NOMO-1 (cell line): ENCODE measurements at regions not wholly inside any gene's neighbourhood (a gene's known extent, or its start where the extent isn't known, plus 50 kb on each side); places are given as distances from the start of the nearest gene placed in this dataset.

Experiments
- DNase-seq, 2 experiments: peaks; one replicate each; lab custom pipeline; 2025; ENCODE audit not compliant: unreplicated experiment in 2 of 2; lab: John Stamatoyannopoulos, UW

GRCh38 chr2:5985536-5986385 is 293.6 kb downstream of the SOX11 start:
- DNase-seq: no peak

DNA sequence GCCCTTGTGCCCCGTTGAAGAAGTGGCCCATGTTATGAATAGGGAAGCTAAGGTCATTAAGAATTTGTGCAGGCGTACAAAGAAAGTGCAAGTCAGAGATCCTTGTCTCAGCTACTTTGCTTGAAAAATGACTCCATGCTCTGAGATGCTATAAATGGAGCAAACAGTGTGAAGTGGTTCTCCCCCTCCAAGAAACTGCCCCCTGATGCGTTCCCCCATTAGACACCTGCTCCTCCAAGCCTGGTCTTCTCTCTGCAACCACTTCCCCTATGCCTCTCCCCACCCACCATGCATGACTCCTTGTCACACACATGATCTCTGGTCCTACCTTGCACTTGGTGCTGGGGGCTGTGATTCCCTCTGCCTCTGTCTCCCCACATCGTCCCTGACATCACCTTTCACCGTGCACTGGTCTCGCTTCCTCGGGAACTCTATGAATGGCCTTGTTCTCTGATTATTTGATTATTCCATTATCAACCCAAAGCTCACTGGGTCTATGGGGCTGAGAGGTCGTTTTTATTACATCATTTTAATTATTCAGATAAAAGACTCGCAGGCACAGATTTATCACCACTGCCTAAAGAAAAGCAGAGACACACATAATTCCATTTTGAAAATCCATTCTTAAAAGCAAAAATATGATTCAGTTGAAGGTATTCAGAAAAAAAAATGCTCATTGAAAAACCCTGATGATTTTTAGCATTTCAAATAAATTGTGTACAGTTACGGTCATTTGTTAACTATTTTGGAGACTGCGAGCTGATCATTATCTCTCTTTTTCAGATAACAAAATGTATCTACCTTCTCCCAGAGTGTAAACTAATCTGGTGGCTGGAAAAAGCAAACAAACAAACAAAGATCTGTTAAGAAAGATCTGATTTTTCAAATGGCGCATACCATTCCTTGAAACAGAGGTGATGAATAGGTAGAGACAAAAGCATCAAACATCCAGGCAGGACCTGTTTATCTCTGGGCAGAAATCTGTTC is 294.9 kb downstream of the SOX11 start:
- DNase-seq: no peak

GRCh38 chr2:5988120-5988519 is 295.9 kb downstream of the SOX11 start:
- no peak for DNase-seq

DNA sequence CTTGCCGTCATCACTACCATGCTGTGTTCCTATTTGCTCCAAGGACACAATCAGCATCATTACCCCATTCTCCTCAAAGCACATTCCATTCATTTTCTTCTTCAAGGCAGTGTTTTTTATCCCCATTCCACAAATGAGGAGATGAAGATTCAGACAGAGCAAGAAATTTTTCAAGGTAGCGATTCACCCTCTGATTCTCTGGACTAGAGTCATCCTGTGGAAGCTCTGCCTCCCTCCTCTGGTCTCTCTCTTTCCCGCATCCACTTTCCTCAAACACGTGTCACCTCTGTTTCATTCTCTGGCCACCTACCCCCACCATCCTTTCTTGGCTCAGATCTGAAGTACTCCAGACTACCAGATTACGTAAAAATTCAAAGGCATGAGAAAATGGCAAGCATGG is 297.9 kb downstream of the SOX11 start:
- DNase-seq: no peak

DNA sequence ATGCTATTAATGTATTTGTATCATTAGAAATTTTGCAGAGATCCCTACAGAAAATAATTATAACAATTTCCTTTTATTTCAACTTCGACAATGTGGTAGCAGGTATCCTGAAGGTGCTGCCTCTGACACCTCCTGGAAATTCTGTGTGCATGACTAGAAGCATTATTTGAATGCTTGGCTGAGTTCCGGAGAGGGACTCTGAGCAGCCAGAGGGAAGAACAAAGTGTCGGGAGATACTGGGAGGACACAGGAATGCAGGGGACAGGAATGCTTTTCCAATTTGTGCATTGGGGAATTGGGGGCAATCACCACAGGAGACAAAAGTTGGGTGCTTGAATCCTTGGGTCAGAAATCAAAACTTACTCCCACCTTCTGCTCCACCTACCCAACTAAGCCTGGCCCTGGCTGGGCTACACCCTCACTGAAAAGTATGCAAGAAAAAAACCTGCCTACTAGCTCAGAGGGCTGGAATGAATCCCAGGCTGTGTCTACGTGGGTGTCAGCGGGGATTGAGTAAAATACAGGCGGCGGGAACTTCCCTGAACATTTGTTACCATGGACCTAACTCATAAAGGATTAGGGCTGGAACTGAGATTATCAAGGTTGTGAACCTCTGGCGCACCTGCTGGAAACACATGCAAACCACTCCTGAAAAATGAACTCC is 299.3 kb downstream of the SOX11 start:
- DNase-seq: no peak

- DNase-seq: no peak
These were observed 303.6 kb downstream of the SOX11 start for GRCh38 chr2:5995832-5996231.

GRCh38 chr2:6008186-6008585 is 316.0 kb downstream of the SOX11 start:
- no peak for DNase-seq

DNA sequence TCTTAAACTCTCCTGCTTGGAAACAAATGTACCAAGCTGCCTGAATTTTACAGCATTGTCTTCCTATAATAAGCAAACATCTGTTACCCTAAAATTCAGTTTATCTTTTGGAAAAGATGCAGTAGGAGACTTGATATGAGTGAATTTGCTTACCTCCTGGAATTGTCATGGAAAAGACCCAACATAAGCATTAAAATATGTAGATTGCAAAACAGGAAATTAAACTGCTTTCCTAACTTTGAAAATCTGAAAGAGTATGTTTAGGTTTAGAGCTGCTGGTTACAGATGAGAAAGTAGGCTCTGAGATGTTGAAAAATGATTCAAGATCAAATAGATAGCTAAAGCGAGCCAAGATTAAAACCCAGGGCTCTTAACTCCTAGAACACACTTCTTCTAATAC is 316.5 kb downstream of the SOX11 start:
- no peak for DNase-seq

DNA sequence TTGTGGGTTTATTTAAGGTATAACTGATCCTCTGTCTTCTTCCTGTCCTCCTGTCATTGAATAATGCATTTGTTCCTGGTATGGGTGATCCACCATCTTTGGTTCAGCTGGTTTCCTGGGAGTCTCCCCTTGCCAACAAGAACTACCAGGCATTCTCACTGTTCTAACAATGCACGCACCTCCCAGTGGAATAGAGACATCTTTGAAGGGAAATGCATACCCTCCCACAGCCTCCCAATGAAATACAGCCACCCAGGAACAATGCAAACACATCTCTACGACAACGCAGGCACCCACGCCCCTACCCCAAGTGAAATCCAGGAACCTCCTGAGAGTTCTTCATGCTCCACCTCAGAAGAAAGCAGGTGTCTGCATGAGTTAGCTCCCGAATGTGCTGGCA is 318.0 kb downstream of the SOX11 start:
- DNase-seq: no peak

DNA sequence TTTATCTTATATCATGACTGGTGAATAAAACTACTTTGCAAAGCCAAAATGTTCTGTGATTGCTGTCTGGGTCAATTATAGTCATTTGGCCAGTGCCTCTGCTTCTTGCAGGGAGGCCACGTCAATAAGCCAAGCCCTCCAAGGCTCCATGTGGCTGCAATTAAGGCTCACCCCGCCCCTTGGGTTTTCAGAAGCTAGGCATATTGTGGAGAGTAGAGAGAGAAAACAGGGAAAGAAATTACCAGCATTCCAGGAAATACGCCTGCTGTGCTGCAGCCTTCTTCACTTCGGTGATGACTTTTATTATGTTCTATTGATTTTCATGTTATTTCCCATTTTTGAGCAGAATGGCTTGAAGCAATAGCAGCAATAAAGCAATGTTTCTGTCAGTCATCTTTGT is 319.7 kb downstream of the SOX11 start:
- no peak for DNase-seq

GRCh38 chr2:6017736-6018286 is 325.6 kb downstream of the SOX11 start:
- DNase-seq: no peak

DNA sequence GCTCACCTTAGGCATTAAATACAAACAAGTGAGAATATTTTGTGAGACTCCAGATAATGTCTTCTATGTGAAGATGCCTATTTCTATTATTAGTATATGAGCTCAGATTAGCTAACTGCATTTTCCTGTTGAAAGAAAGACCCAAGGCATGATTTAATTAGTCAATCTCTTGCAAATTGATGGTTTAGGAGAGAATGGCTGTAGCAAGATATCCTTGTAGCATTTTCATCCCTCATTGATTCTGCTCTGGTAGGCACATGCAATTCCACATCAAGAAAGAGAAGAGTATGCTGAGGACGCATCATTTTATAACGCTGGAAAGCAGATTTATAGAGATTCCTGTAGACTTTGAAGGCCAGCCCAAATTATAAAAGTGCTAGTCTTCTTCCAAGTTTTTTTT is 332.0 kb downstream of the SOX11 start:
- no peak for DNase-seq

- DNase-seq: no peak
These were observed 332.6 kb downstream of the SOX11 start for GRCh38 chr2:6024784-6025183.

GRCh38 chr2:6025391-6025790 is 333.2 kb downstream of the SOX11 start:
- no peak for DNase-seq

- no peak for DNase-seq
These were observed 334.9 kb downstream of the SOX11 start for GRCh38 chr2:6027066-6027465.

- peak in 1 of 2 experiments; percentile 0 for DNase-seq
These were observed 339.1 kb downstream of the SOX11 start for GRCh38 chr2:6031200-6031867.

DNA sequence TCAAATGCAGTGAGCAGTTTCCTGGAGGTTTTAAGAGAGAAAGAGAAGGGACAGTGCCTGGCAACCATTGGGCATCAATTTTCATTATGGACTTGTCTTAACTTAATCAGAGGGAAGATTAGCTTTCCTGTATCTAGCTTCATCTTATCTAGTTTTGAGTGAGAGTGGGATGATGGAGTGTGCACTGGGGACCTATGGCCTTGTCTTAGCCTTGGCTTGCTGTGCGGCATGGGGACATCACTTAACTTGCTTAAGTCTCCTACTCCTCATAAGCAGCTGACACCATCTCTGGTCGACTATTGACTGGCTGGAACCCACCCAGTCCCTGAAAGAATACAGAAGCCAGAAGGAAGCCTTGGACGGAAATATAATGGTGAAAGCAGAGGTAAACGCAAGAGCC is 344.0 kb downstream of the SOX11 start:
- DNase-seq: no peak

DNA sequence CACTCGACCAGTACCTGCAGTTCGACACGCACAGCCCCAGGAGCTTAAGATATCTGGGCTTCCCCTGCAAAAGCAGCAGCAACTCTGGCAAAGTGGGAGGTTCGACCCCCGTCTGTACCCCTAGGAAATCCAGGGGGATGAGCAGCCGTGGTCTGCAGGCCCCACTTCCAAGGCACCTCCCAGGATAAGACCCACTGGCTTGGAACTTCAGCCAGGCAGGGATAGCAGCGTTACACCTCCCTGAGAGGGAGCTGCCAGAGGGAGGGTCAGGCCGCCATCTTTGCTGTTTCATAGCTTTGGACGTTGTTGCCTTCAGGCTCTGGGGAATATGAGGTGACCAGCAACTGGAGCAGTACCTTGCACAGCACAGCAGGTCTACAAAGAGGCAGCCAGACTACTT is 351.1 kb downstream of the SOX11 start:
- no peak for DNase-seq

- no peak for DNase-seq
These were observed 360.5 kb downstream of the SOX11 start for GRCh38 chr2:6052649-6053048.

DNA sequence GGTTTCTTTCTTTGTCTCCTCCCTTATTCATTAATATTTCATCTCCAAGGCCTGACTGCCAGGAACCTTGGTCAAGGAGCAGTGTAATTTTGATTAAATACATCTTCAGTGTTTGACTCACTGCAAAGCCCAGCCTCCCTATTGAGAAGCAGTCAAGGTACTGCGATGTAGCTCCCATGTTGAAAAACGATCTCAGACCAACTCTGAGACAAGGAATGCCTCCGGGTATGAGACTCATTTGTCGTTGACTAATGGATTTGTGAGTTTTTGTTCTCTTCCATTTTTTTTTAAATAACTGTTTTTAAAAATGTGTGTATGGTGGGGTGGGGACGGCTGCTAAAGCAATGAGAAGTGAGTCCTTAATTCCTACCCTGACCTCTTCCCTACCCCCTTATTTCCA is 361.6 kb downstream of the SOX11 start:
- DNase-seq: no peak
